Stimulated activated naive B cell treated with anti-CD40 and anti-IgM and Interleukin-4, amounts not matched to agents 10 μg/mL and 1 μg/mL and 100 μg/mL, for 72 hours (primary cell): ENCODE measurements at regions not wholly inside any gene's neighbourhood (a gene's known extent, or its start where the extent isn't known, plus 50 kb on each side); places are given as distances from the start of the nearest gene placed in this dataset.

Experiments
- ATAC-seq, 2 donors: fragments of 150-1000 bp; cut with Tn5 transposase; replicated peaks; 2 replicates each; pipeline ENCODE4 v1.10.0; 2021; ENCODE audit warnings: moderate library complexity in 1 of 2
- DNase-seq: peaks from one replicate; pipeline ENCODE4 v3.0.0; 2021
- H3K27ac Mint-ChIP-seq: one replicate; pipeline ENCODE4 v1.8.0; 2022; ENCODE audit warnings: mild to moderate bottlenecking, mixed read lengths
- H3K27me3 Mint-ChIP-seq, 2 donors: one replicate each; pipeline ENCODE4 v1.8.0; 2022; ENCODE audit warnings: mixed read lengths in 2 of 2
- H3K36me3 Mint-ChIP-seq, 2 donors: one replicate each; pipeline ENCODE4 v1.8.0; 2022; ENCODE audit warnings: mixed read lengths in 2 of 2, mild to moderate bottlenecking in 1 of 2
- H3K4me1 Mint-ChIP-seq, 2 donors: one replicate each; pipeline ENCODE4 v1.8.0; 2022; ENCODE audit warnings: mixed read lengths in 2 of 2, mild to moderate bottlenecking in 1 of 2
- H3K4me3 Mint-ChIP-seq, 2 donors: one replicate each; pipeline ENCODE4 v1.8.0; 2022; ENCODE audit warnings: mild to moderate bottlenecking in 2 of 2, mixed read lengths in 2 of 2, moderate library complexity in 1 of 2
- H3K9me3 Mint-ChIP-seq, 2 donors: one replicate each; pipeline ENCODE4 v1.8.0; 2022; ENCODE audit warnings: mixed read lengths in 2 of 2, mild to moderate bottlenecking in 1 of 2

- Mint-ChIP-seq H3K27me3 (peaks cover 27 to 45% of the 10 kb centered on the region in 2 donors), H3K4me3 (no peak overlapping the region), H3K4me1 (no peaks in the 10 kb centered on the region), H3K27ac (no peak overlapping the region), H3K9me3 (no peaks in the 10 kb centered on the region), H3K36me3 (no peaks in the 10 kb centered on the region)
- ATAC-seq (no peak), DNase-seq (no peak)
Measured at GRCh38 chr14:22008766-22009165, 335.1 kb upstream of the OR4E1 start.

GRCh38 chr14:22007784-22008412, 334.3 kb upstream of the OR4E1 start:
- no peaks in the 10 kb centered on the region for H3K4me1 Mint-ChIP-seq
- H3K36me3 Mint-ChIP-seq = no peaks in the 10 kb centered on the region
- H3K9me3 Mint-ChIP-seq = no peaks in the 10 kb centered on the region
- DNase-seq (no peak), ATAC-seq (no peak)
- H3K27ac Mint-ChIP-seq = no peak overlapping the region
- H3K27me3 Mint-ChIP-seq = peaks cover 19 to 43% of the 10 kb centered on the region in 2 donors
- H3K4me3 Mint-ChIP-seq = no peak overlapping the region

GRCh38 chr14:22007363-22007762, 333.7 kb upstream of the OR4E1 start:
- H3K9me3 Mint-ChIP-seq = no peaks in the 10 kb centered on the region
- H3K4me1 Mint-ChIP-seq = no peaks in the 10 kb centered on the region
- H3K27ac Mint-ChIP-seq = no peak overlapping the region
- peaks cover 14 to 40% of the 10 kb centered on the region in 2 donors for H3K27me3 Mint-ChIP-seq
- H3K4me3 Mint-ChIP-seq = no peak overlapping the region
- ATAC-seq (no peak), DNase-seq (no peak)
- H3K36me3 Mint-ChIP-seq = no peaks in the 10 kb centered on the region

- Mint-ChIP-seq H3K27me3 (peaks cover 10 to 31% of the 10 kb centered on the region in 2 donors), H3K4me3 (no peak overlapping the region), H3K27ac (no peak overlapping the region), H3K36me3 (no peaks in the 10 kb centered on the region), H3K9me3 (no peaks in the 10 kb centered on the region), H3K4me1 (no peaks in the 10 kb centered on the region)
- ATAC-seq (no peak), DNase-seq (no peak)
Measured at GRCh38 chr14:22003461-22003860, 329.8 kb upstream of the OR4E1 start.

GRCh38 chr14:22002860-22003284, 329.3 kb upstream of the OR4E1 start:
- Mint-ChIP-seq H3K9me3 (no peaks in the 10 kb centered on the region), H3K4me1 (no peaks in the 10 kb centered on the region)
- DNase-seq = no peak

GRCh38 chr14:21999402-21999801, 325.8 kb upstream of the OR4E1 start:
- no peaks in the 10 kb centered on the region for H3K4me1 Mint-ChIP-seq
- DNase-seq (no peak), ATAC-seq (no peak)
- H3K27me3 Mint-ChIP-seq = peaks cover 28 to 29% of the 10 kb centered on the region in 2 donors
- no peaks in the 10 kb centered on the region for H3K36me3 Mint-ChIP-seq
- H3K9me3 Mint-ChIP-seq = no peaks in the 10 kb centered on the region
- no peak overlapping the region for H3K27ac Mint-ChIP-seq
- H3K4me3 Mint-ChIP-seq = no peak overlapping the region

More at GRCh38 chr14:22002860-22003284, 329.3 kb upstream of the OR4E1 start:
- H3K27me3 Mint-ChIP-seq = peaks cover 14 to 34% of the 10 kb centered on the region in 2 donors
- no peak overlapping the region for H3K4me3 Mint-ChIP-seq
- no peaks in the 10 kb centered on the region for H3K36me3 Mint-ChIP-seq
- no peak overlapping the region for H3K27ac Mint-ChIP-seq
- peak; percentile 29 to 43 for ATAC-seq

- H3K4me3 Mint-ChIP-seq = no peak overlapping the region
- no peak for DNase-seq
Measured at GRCh38 chr14:21997300-21997699, 323.7 kb upstream of the OR4E1 start.

GRCh38 chr14:21995332-21995731, 321.7 kb upstream of the OR4E1 start:
- no peak overlapping the region for H3K4me3 Mint-ChIP-seq
- DNase-seq (no peak), ATAC-seq (no peak)
- H3K27ac Mint-ChIP-seq = no peak overlapping the region
- peaks cover 40 to 51% of the 10 kb centered on the region in 2 donors for H3K27me3 Mint-ChIP-seq
- no peaks in the 10 kb centered on the region for H3K9me3 Mint-ChIP-seq
- no peaks in the 10 kb centered on the region for H3K36me3 Mint-ChIP-seq
- no peaks in the 10 kb centered on the region for H3K4me1 Mint-ChIP-seq

More at GRCh38 chr14:21997300-21997699, 323.7 kb upstream of the OR4E1 start:
- Mint-ChIP-seq H3K36me3 (no peaks in the 10 kb centered on the region), H3K27ac (no peak overlapping the region), H3K4me1 (no peaks in the 10 kb centered on the region), H3K9me3 (no peaks in the 10 kb centered on the region), H3K27me3 (peaks cover 26 to 39% of the 10 kb centered on the region in 2 donors)
- peak in 1 of 2 donors; percentile 43 for ATAC-seq

- Mint-ChIP-seq H3K36me3 (no peaks in the 10 kb centered on the region), H3K4me3 (no peak overlapping the region), H3K27me3 (peaks cover 40 to 46% of the 10 kb centered on the region in 2 donors), H3K9me3 (no peaks in the 10 kb centered on the region), H3K27ac (no peak overlapping the region), H3K4me1 (no peaks in the 10 kb centered on the region)
- DNase-seq = no peak
- ATAC-seq = no peak
Measured at GRCh38 chr14:21993837-21994236, 320.2 kb upstream of the OR4E1 start.

- no peaks in the 10 kb centered on the region for H3K36me3 Mint-ChIP-seq
- no peak overlapping the region for H3K27ac Mint-ChIP-seq
- H3K9me3 Mint-ChIP-seq = no peaks in the 10 kb centered on the region
- H3K4me1 Mint-ChIP-seq = no peaks in the 10 kb centered on the region
- no peak for ATAC-seq
- H3K27me3 Mint-ChIP-seq = peaks cover 44% of the 10 kb centered on the region in 2 donors
- no peak overlapping the region for H3K4me3 Mint-ChIP-seq
- no peak for DNase-seq
Measured at GRCh38 chr14:21993070-21993469, 319.5 kb upstream of the OR4E1 start.

GRCh38 chr14:21991130-21991529, 317.5 kb upstream of the OR4E1 start:
- no peaks in the 10 kb centered on the region for H3K9me3 Mint-ChIP-seq
- peaks cover 38 to 44% of the 10 kb centered on the region in 2 donors for H3K27me3 Mint-ChIP-seq
- H3K27ac Mint-ChIP-seq = no peak overlapping the region
- no peaks in the 10 kb centered on the region for H3K4me1 Mint-ChIP-seq
- H3K36me3 Mint-ChIP-seq = no peaks in the 10 kb centered on the region
- ATAC-seq (no peak), DNase-seq (no peak)
- H3K4me3 Mint-ChIP-seq = no peak overlapping the region

GRCh38 chr14:21990116-21990515, 316.5 kb upstream of the OR4E1 start:
- Mint-ChIP-seq H3K36me3 (no peaks in the 10 kb centered on the region), H3K27me3 (peaks cover 36 to 51% of the 10 kb centered on the region in 2 donors), H3K4me1 (no peaks in the 10 kb centered on the region), H3K27ac (no peak overlapping the region), H3K4me3 (no peak overlapping the region), H3K9me3 (no peaks in the 10 kb centered on the region)
- no peak for ATAC-seq
- no peak for DNase-seq

GRCh38 chr14:21989090-21989489, 315.5 kb upstream of the OR4E1 start:
- ATAC-seq (no peak), DNase-seq (no peak)
- Mint-ChIP-seq H3K4me1 (no peaks in the 10 kb centered on the region), H3K36me3 (no peaks in the 10 kb centered on the region), H3K4me3 (no peak overlapping the region), H3K9me3 (no peaks in the 10 kb centered on the region), H3K27me3 (peaks cover 32 to 56% of the 10 kb centered on the region in 2 donors), H3K27ac (no peak overlapping the region)

- no peaks in the 10 kb centered on the region for H3K9me3 Mint-ChIP-seq
- H3K4me3 Mint-ChIP-seq = no peak overlapping the region
- peaks cover 31 to 60% of the 10 kb centered on the region in 2 donors for H3K27me3 Mint-ChIP-seq
- DNase-seq (no peak), ATAC-seq (no peak)
- H3K4me1 Mint-ChIP-seq = no peaks in the 10 kb centered on the region
- no peak overlapping the region for H3K27ac Mint-ChIP-seq
- H3K36me3 Mint-ChIP-seq = no peaks in the 10 kb centered on the region
Measured at GRCh38 chr14:21988413-21988812, 314.8 kb upstream of the OR4E1 start.

GRCh38 chr14:21987937-21988336, 314.3 kb upstream of the OR4E1 start:
- ATAC-seq (no peak), DNase-seq (no peak)
- Mint-ChIP-seq H3K27me3 (peaks cover 26 to 60% of the 10 kb centered on the region in 2 donors), H3K4me3 (no peak overlapping the region), H3K27ac (no peak overlapping the region), H3K9me3 (no peaks in the 10 kb centered on the region), H3K36me3 (no peaks in the 10 kb centered on the region), H3K4me1 (no peaks in the 10 kb centered on the region)
